Lower lobe of right lung (tissue), 2 donors: ENCODE measurements at regions not wholly inside any gene's neighbourhood (a gene's known extent, or its start where the extent isn't known, plus 50 kb on each side); places are given as distances from the start of the nearest gene placed in this dataset.
"Not testable (repeated sequence)": the region's sequence is repeated elsewhere in the genome, so short reads cannot be mapped to it uniquely, and the experiment has no call there.

Experiments
- ATAC-seq, 2 donors: fragments of 200-7000 bp; cut with Tn5 transposase; one replicate each; pipeline ENCODE4 v1.9.1; 2020 to 2022; ENCODE audit warnings: mild to moderate bottlenecking in 2 of 2, moderate library complexity in 2 of 2
- DNase-seq: peaks from one replicate; pipeline ENCODE4 v3.0.0-alpha.2; 2020
- H3K27ac ChIP-seq: fragments of 200-600 bp; one replicate; pipeline ENCODE4 v1.8.0; 2022
- H3K27me3 ChIP-seq: fragments of 200-600 bp; one replicate; pipeline ENCODE4 v1.8.0; 2022; ENCODE audit warnings: low read depth
- H3K36me3 ChIP-seq: fragments of 200-600 bp; one replicate; pipeline ENCODE4 v1.8.0; 2022; ENCODE audit warnings: mild to moderate bottlenecking
- H3K4me1 ChIP-seq: fragments of 200-600 bp; one replicate; pipeline ENCODE4 v1.8.0; 2022
- H3K4me3 ChIP-seq: fragments of 200-600 bp; one replicate; pipeline ENCODE4 v1.8.0; 2022; ENCODE audit warnings: mild to moderate bottlenecking
- H3K9me3 ChIP-seq: fragments of 200-600 bp; one replicate; pipeline ENCODE4 v1.8.0; 2022
- intact Hi-C: fragments of 100-400 bp; cut with DNase I; formaldehyde crosslinking; loops from one replicate; pipeline ENCODE4 v1.11.0; 2022
- TF ChIP-seq, protein P1 (sequence below): fragments of 200-600 bp; IDR thresholded peaks from one replicate; pipeline ENCODE4 v1.8.0; 2022; ENCODE audit warnings: antibody characterized with exemption, mild to moderate bottlenecking
- donor health status: DM: no; HTN: yes; CAD: no; lungs with severe emphysema.

DNA sequence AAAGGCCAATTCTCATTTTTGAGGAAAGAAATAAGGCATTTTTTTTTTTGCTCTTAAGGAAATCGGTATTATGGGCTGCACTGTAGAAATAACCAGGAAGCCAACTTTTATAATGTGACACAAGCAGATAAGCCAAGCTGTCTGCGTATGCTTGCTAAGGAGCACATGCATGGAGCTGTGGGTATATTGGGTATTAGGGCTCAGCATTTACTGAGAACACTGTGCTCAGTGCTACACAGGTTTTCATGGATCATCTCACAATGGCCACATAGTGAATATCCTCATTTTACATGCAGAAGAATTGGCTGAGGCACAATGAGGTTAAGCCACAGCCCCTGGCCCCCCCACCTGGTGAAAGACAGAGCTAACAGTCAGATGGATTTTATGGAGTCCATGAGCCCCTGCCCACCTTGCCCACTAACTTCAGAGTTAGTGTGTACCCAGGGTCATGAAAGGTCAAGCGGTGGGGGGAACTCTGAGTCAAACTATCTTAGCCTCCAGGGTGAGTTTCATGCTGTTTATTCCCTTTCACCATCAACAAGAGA, 204.8 kb downstream of the SPATA31A6 start:
- Histone ChIP-seq H3K4me1 (no peaks in the 10 kb centered on the region), H3K9me3 (no peaks in the 10 kb centered on the region), H3K4me3 (no peak overlapping the region), H3K36me3 (no peaks in the 10 kb centered on the region), H3K27me3 (no peaks in the 10 kb centered on the region), H3K27ac (no peak overlapping the region)
- peak; percentile 26 to 38 for ATAC-seq
- DNase-seq, result no peak
- TF ChIP-seq, protein P1, sequence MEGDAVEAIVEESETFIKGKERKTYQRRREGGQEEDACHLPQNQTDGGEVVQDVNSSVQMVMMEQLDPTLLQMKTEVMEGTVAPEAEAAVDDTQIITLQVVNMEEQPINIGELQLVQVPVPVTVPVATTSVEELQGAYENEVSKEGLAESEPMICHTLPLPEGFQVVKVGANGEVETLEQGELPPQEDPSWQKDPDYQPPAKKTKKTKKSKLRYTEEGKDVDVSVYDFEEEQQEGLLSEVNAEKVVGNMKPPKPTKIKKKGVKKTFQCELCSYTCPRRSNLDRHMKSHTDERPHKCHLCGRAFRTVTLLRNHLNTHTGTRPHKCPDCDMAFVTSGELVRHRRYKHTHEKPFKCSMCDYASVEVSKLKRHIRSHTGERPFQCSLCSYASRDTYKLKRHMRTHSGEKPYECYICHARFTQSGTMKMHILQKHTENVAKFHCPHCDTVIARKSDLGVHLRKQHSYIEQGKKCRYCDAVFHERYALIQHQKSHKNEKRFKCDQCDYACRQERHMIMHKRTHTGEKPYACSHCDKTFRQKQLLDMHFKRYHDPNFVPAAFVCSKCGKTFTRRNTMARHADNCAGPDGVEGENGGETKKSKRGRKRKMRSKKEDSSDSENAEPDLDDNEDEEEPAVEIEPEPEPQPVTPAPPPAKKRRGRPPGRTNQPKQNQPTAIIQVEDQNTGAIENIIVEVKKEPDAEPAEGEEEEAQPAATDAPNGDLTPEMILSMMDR, result no peak
- intact Hi-C loops, result no loop called here

DNA sequence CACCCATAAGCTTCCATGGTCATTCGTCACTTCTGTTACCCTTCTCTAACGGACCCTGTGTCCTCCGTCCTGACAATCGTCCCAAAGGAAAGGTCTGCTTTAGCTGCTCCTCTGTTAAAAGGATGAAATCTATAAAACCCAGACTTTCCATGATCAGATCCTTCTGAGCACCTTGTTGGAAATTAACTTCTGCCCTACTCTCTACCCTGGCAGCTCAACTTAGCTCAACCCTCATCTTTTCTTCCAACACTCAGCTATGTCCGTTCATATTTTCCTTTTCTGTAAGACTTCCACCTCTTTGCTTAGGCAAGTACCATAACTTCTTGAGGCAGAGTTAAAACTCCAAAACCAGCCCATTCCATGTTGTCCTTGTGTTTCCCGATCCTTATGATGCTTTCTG, 205.4 kb downstream of the SPATA31A6 start:
- Histone ChIP-seq H3K4me1 (no peaks in the 10 kb centered on the region), H3K36me3 (no peaks in the 10 kb centered on the region), H3K27me3 (no peaks in the 10 kb centered on the region), H3K27ac (no peak overlapping the region), H3K9me3 (no peaks in the 10 kb centered on the region), H3K4me3 (no peak overlapping the region)
- TF ChIP-seq, protein P1, result no peak
- peak; percentile 21 to 25 for ATAC-seq
- intact Hi-C loops, result no loop called here
- no peak for DNase-seq

DNA sequence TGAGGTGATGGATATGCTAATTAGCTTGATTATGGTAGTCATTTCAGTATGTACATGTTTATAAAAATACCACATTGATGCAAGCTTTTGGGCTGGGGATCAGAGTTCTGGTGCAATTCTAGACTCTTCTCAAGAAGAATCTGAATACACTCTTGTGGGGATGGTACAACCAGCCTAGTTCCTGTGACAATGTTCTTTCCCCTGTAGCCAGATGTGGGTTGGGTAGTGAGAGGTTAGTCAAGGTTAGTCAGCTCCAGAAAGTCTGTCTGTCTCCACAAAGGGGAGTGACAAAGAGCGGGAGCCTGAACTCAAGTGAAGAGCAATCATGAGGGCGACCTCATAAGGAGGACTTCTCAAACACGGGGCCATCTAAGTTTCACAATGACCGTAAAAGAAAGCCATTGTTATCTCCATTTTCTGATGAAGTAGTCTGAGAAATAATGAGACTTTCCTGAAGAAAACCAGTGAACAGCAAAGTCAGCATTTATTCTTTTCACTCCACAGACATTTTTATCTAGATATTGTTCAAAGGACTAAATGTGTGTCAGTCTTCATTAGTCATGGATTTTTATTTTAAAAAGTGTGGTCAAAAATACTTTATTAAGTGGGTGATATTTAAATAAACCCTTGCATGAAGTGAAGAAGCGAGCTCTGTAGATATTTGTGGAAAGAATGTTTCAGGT, 209.5 kb downstream of the SPATA31A6 start:
- intact Hi-C loops, ATAC-seq, H3K27me3 ChIP-seq, H3K4me1 ChIP-seq, H3K4me3 ChIP-seq, H3K9me3 ChIP-seq, DNase-seq, H3K36me3 ChIP-seq, H3K27ac ChIP-seq: not testable (repeated sequence)

DNA sequence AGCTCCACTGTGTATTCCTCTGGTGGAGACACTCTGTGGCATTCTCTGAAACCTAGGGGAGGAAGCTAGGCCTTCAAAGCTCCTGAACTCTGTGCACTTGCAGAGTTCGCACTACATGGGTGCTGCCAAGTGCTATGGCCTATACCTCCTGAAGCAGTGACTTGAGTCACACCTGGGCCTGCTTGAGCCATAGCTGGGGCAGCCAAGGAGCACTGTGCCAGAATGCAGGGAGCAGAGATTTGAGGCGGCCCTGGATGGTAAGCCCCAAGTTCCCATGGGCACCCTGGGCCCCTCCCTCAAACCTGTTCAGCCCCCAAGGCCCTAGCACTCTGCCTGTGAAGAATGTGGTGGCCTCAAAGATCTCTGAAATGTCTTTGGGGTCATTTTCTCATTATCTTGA, 212.9 kb downstream of the SPATA31A6 start:
- DNase-seq, result no peak
- intact Hi-C loops, result no loop called here
- peak; percentile 18 to 43 for ATAC-seq
- Histone ChIP-seq H3K27ac (no peak overlapping the region), H3K27me3 (no peaks in the 10 kb centered on the region), H3K9me3 (no peaks in the 10 kb centered on the region), H3K4me3 (no peak overlapping the region), H3K4me1 (no peaks in the 10 kb centered on the region), H3K36me3 (no peaks in the 10 kb centered on the region)
- TF ChIP-seq, protein P1, result no peak

DNA sequence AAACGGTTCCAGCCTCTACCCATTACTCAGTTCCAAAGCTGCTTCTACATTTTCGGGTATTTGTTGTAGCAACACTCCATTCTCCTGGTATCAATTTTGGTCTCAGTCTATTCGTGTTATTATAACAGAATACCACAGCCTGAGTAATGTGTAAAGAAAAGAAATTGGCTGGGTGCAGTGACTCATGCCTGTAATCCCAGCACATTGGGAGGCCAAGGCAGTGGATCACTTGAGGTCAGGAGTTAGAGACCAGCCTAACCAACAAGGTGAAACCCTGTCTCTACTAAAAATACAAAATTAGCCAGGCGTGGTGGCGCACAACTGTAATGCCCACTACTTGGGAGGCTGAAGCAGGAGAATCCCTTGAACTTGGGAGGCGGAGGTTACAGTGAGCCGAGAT, 213.9 kb downstream of the SPATA31A6 start:
- H3K27ac ChIP-seq, DNase-seq, H3K4me3 ChIP-seq, intact Hi-C loops, ATAC-seq, H3K9me3 ChIP-seq, H3K27me3 ChIP-seq, H3K36me3 ChIP-seq, H3K4me1 ChIP-seq: not testable (repeated sequence)

DNA sequence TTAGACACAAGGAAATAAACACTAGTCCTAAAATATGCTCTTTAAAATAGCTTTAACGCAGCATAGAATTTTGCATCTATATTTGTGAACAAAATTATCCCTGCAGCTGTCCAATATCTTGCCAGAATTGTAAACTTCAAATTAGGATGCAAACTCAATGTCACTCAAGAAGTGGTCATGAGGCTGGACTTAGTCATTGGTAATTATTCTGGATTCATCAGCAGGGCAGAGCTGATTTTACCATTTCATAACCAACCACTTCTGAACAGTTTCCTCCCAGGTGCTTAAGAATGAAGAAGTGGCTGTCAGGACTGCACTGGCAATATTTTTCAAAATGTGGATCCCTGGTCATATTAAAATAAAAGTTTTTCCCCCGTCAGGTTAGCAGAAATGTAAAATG, 219.5 kb downstream of the SPATA31A6 start:
- H3K27ac ChIP-seq, H3K36me3 ChIP-seq, H3K4me3 ChIP-seq, H3K27me3 ChIP-seq, H3K4me1 ChIP-seq, H3K9me3 ChIP-seq, intact Hi-C loops, DNase-seq, ATAC-seq: not testable (repeated sequence)

DNA sequence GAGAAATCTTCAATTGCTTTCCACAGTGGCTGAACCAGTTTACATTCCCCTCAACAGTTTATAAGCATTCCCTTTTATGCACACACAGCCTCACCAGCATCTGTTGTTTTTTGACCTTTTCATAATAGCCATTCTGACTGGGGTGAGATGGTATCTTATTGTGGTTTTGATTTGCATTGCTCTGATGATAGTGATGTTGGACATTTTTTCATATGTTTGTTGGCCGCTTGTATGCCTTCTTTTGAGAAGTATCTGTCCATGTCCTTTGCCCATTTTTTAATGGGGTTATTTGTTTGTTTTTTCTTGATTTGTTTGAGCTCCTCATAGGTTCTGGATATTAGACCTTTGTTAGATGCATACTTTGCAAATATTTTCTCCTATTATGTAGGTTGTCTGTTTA, 226.1 kb downstream of the SPATA31A6 start:
- ATAC-seq, intact Hi-C loops, H3K36me3 ChIP-seq, H3K27me3 ChIP-seq, H3K4me3 ChIP-seq, H3K9me3 ChIP-seq, H3K4me1 ChIP-seq, H3K27ac ChIP-seq, DNase-seq: not testable (repeated sequence)

DNA sequence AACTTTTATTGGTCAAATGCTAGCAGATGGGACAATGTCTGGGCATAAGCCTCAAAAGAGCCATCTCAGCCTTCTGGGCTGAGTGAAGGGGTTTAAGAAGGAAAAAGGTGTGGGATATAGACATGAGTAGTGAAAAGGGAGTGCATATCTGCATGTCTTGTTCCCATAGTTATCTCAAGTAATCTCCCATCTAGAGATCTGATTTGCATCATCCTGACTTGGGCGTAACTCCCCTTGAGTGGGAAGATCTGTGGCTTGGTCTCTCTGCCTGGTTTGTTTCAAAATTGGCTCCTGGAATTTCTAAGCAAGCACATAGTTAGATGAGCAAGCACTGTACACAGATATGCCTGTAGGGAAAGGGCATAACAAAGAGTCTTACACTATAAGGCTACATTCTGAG, 228.9 kb downstream of the SPATA31A6 start:
- DNase-seq, H3K9me3 ChIP-seq, intact Hi-C loops, H3K4me3 ChIP-seq, H3K4me1 ChIP-seq, H3K27ac ChIP-seq, H3K36me3 ChIP-seq, ATAC-seq, H3K27me3 ChIP-seq: not testable (repeated sequence)

DNA sequence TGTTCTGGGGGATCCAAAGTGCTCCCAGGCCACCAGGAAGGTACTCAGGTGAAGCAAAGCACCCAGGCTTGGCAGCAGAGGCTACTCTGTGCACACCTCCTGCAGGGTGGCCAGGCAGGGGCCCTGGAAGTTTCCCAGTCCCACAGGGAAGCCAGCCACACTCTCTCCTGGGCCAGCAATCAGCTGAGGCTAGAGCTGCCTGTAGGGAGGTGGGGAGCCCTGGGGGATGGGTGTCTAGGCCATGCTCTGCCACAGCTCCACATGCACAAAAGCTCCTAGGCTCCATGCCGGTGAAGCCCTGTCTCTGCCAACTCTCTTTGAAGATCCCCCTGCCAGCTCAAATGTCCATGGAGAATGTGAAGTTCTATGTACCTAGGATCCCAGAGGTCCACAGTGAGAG, 231.4 kb downstream of the SPATA31A6 start:
- peak in 1 of 2 donors; percentile 52 for ATAC-seq
- H3K27me3 ChIP-seq, H3K4me1 ChIP-seq, H3K9me3 ChIP-seq, intact Hi-C loops, H3K4me3 ChIP-seq, H3K27ac ChIP-seq, DNase-seq, H3K36me3 ChIP-seq: not testable (repeated sequence)

DNA sequence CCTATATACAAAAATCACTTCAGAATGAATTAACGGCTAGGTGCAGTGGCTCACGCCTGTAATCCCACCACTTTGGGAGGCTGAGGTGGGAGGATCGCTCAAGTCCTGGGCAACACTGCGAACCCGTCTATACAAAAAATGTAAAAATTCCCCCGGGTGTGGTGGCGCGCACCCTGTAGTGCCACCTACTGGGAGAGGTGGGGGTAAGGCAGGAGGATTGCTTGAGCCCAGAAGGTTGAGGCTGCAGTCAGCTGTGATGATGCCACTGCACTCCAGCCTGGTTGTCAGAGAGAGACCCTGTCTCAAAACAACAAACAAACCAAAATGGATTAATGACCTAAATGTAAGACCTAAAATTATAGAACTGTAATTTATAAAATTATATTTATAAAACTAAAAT, 236.2 kb downstream of the SPATA31A6 start:
- ATAC-seq, H3K4me1 ChIP-seq, DNase-seq, H3K27ac ChIP-seq, H3K27me3 ChIP-seq, H3K4me3 ChIP-seq, intact Hi-C loops, H3K9me3 ChIP-seq, H3K36me3 ChIP-seq: not testable (repeated sequence)

DNA sequence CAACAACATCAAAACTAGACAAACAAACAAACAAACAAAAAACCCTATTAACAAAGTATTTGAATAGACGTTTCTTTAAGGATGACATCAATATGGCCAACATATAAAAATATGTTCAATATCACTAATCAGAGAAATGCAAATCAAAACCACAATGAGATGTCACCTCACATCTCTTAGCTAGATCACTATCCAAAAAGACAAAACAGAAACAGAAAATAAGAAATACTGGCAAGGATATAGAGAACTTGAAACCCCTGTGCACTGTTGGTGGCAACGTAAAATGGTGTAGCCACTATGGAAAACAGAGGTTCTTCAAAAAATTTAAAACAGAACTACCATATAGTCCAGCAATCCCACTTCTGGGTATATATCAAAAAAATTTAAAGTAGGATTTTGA, 236.9 kb downstream of the SPATA31A6 start:
- ATAC-seq, H3K27ac ChIP-seq, intact Hi-C loops, H3K36me3 ChIP-seq, H3K4me3 ChIP-seq, H3K4me1 ChIP-seq, H3K9me3 ChIP-seq, H3K27me3 ChIP-seq, DNase-seq: not testable (repeated sequence)
